ENCODE measurements at regions not wholly inside any gene's neighbourhood (a gene's known extent, or its start where the extent isn't known, plus 50 kb on each side); places are given as distances from the start of the nearest gene placed in this dataset.

DNA sequence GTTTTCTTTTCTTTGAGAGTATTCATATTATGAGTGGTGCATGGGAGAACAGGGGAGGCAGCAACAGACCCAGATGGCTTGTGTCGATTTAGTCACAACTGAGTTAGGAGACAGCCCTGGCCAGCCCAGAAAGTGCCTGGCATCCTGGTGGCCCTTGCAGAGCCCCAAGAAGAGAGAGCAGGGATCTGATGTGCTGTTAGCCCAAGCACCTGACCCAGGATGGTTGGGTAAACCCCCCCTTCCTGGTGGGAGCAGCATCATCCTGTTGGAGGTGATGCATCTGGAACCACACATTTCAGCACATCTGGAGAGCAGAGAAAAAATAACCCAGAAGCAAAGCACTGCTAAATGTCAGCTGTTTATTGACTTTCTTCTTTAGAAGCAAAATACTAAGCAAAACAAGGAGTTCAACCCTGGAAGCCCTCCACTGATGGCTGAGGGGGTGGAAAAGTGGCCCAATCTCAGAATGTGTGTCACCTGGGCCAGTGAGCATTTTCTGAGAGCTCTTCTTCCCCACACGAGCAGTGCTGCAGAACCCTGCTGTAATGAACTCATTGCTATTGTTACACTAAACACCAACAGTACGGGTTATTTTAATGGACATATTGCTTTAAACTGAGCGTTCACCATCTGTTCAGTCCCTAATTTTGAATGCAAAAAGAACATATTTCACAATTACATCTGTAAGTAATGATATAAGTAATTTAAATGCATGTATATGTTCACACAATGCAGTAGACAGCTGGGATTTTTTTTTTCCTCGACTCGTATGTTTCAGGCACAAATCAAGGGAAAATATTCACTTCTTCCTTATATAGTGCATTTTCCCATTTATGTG, 100.6 kb upstream of the SMIM21 start:
- in situ Hi-C loops (cut with HindIII; ENCODE audit: low sequenced_read_pairs) = no loop called here
- TF ChIP-seq CTCF (IDR thresholded peaks at IDR 0.05; ENCODE audit: low read depth, low read length) = no peak
- DNase-seq (ENCODE audit: low read depth, low spot score) = no peak
- no peak overlapping the region for H3K4me3 ChIP-seq (ENCODE audit: low read depth, low read length)

DNA sequence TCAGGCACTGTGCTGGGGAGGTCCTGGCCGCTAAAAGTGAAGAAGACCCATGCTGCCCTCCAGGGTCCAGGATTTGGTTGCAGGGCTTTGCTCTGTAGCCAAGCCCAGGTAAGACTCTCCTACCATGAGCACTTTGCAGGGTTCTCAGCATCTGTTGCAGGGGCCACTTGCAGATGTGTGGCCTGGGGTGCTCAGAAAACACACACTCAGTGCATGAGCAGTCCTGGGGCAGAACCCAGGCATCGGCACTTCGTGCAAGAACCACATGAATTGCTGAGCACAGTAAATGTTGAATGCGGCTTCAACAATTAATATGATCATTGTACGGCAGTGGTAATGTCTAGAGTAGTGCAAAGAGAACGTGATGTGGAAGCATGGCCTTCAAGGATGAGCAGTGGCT, 98.5 kb upstream of the SMIM21 start:
- in situ Hi-C loops (cut with HindIII; ENCODE audit: low sequenced_read_pairs) = no loop called here
- no peak for DNase-seq (ENCODE audit: low read depth, low spot score)
- no peak overlapping the region for H3K4me3 ChIP-seq (ENCODE audit: low read depth, low read length)
- TF ChIP-seq CTCF (IDR thresholded peaks at IDR 0.05; ENCODE audit: low read depth, low read length) = no peak

DNA sequence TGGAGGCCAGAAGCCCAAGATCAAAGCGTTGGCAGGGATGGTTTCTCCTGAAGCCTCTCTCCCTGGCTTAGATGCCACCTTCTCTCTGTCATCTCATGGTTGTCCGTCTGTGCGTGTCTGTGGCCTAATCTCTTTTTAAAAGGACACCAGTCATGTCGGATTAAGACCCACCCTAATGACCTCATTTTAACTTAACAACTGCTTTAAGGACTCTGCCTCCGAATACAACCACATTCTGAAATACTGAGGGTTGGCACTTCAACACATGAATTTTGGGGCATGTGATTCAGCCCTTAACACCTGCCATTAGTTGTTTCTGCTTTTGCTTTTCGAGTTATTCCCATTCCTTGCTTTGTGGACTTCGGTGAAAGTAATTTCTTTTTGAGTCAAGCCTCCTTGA, 97.8 kb upstream of the SMIM21 start:
- in situ Hi-C loops (cut with HindIII; ENCODE audit: low sequenced_read_pairs) = no loop called here
- TF ChIP-seq CTCF (IDR thresholded peaks at IDR 0.05; ENCODE audit: low read depth, low read length) = no peak

DNA sequence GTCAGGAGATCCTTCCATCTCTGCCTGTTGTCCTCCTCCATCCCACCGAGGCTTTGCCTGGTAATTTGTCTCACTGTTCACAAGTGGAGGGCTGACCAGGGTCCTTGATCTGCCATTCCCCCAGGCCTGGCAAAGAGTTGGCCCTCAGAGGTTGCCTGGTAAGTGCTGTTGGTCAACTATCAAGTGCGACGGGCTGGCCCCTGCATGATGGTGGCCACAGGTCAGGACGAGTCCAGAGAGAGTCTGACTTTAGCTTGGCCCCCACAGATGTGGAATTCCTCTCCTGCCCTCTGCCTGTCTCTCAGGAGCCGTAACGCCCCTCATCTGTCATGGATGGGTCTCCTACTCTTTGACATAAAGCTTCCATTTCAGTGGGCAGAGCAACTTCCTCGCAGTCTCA, 97.3 kb upstream of the SMIM21 start:
- TF ChIP-seq CTCF (IDR thresholded peaks at IDR 0.05; ENCODE audit: low read depth, low read length) = no peak
- in situ Hi-C loops (cut with HindIII; ENCODE audit: low sequenced_read_pairs) = no loop called here
- no peak overlapping the region for H3K4me3 ChIP-seq (ENCODE audit: low read depth, low read length)
- no peak for DNase-seq (ENCODE audit: low read depth, low spot score)

More for the DNA sequence above, 97.8 kb upstream of the SMIM21 start:
- no peak overlapping the region for H3K4me3 ChIP-seq (ENCODE audit: low read depth, low read length)
- DNase-seq (ENCODE audit: low read depth, low spot score) = no peak

DNA sequence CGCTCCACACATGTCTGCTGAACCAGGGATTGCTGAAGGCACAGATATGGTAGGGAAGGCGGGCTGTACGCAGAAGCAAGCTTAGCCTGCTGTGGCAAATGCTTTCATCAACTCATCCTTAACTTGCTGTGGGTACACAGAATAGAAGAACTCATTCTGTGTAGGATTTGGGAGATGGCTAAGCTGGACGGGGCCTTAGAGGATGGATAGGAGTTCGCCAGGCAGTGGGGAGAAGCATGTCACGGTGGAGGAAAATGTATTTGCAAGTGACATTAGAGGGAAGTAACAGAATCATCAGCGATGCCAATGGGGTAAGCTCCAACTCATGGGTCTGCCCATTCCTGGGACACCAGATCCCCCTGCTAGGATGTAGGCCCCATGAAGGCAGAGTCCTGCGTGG, 96.7 kb upstream of the SMIM21 start:
- in situ Hi-C loops (cut with HindIII; ENCODE audit: low sequenced_read_pairs) = no loop called here
- no peak for DNase-seq (ENCODE audit: low read depth, low spot score)
- TF ChIP-seq CTCF (IDR thresholded peaks at IDR 0.05; ENCODE audit: low read depth, low read length) = no peak

DNA sequence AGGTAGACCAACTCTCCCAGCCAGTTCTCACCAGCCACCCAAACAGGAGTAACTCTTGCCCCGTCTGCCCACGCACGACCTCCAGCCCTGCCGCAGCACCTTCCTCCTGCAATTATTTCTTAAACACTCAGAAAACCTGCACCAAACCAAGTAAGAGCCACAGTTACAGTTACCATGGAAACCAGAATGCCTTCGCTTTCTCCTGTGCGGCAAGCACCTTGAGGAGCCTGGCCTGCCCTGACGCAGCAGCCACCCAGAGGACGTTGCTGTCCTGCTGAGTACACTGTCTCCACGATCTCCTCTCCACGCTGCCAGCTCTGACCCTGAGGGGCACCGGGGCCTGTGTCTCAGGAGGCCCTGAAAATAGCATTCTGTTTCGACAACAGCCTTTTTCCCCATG, 94.3 kb upstream of the SMIM21 start:
- H3K4me3 ChIP-seq (ENCODE audit: low read depth, low read length) = no peak overlapping the region
- in situ Hi-C loops (cut with HindIII; ENCODE audit: low sequenced_read_pairs) = no loop called here
- TF ChIP-seq CTCF (IDR thresholded peaks at IDR 0.05; ENCODE audit: low read depth, low read length) = no peak
- DNase-seq (ENCODE audit: low read depth, low spot score) = no peak

More for the DNA sequence above, 96.7 kb upstream of the SMIM21 start:
- no peak overlapping the region for H3K4me3 ChIP-seq (ENCODE audit: low read depth, low read length)
